Common myeloid progenitor, CD34-positive (primary cell): ENCODE measurements at regions not wholly inside any gene's neighbourhood (a gene's known extent, or its start where the extent isn't known, plus 50 kb on each side); places are given as distances from the start of the nearest gene placed in this dataset.

ENCODE experiments used
- CTCF ChIA-PET: fragments of 350-600 bp; sonication (Branson Sonifier 250); formaldehyde crosslinking; loops from one replicate; lab custom pipeline; 2021; ENCODE audit warnings: antibody characterized with exemption; lab: Charles Lee
- POLR2A ChIA-PET: fragments of 350-600 bp; sonication (Branson Sonifier 250); formaldehyde crosslinking; loops from one replicate; lab custom pipeline; 2021; ENCODE audit warnings: antibody characterized with exemption; lab: Charles Lee
- DNase-seq, 3 donors: peaks; one replicate each; pipeline versions ENCODE4 v3.0.0 to v3.0.0-alpha.2; 2013
- H3K27ac ChIP-seq, 2 experiments: 1 replicate in 1 of 2; 2 replicates in 1 of 2; pipeline ENCODE4 v1.7.0; 2013; ENCODE audit warnings: inconsistent platforms in 2 of 2, low read length in 2 of 2, mild to moderate bottlenecking in 2 of 2, low read depth in 1 of 2, moderate library complexity in 1 of 2; ENCODE audit not compliant: severe bottlenecking in 2 of 2, insufficient read depth in 1 of 2, poor library complexity in 1 of 2
- H3K27me3 ChIP-seq, 5 experiments: replicated peaks in 2 of 5; 1 replicate in 3 of 5; 2 replicates in 2 of 5; pipeline versions ENCODE4 v1.6.1 to v1.7.0; 2013; ENCODE audit warnings: low read length in 4 of 5, mild to moderate bottlenecking in 2 of 5, moderate library complexity in 2 of 5, inconsistent platforms in 1 of 5; ENCODE audit not compliant: insufficient read depth in 5 of 5, control insufficient read depth in 4 of 5
- H3K36me3 ChIP-seq, 4 experiments: 1 replicate in 2 of 4; 2 replicates in 2 of 4; pipeline versions ENCODE4 v1.6.1 to v1.7.0; 2013; ENCODE audit warnings: low read length in 3 of 4, control low read depth in 1 of 4, mild to moderate bottlenecking in 1 of 4; ENCODE audit not compliant: control insufficient read depth in 4 of 4, insufficient read depth in 4 of 4
- H3K4me1 ChIP-seq, 4 experiments: 1 replicate in 3 of 4; 2 replicates in 1 of 4; pipeline versions ENCODE4 v1.6.1 to v1.7.1; 2013; ENCODE audit warnings: low read length in 3 of 4, mild to moderate bottlenecking in 3 of 4, control low read depth in 1 of 4, inconsistent platforms in 1 of 4, moderate library complexity in 1 of 4; ENCODE audit not compliant: control insufficient read depth in 4 of 4, insufficient read depth in 4 of 4; ENCODE audit errors: control extremely low read depth in 1 of 4
- H3K4me3 ChIP-seq, 7 experiments: 1 replicate in 4 of 7; 2 replicates in 3 of 7; pipeline versions ENCODE4 v1.5.1 to v1.7.0; 2013; ENCODE audit warnings: mild to moderate bottlenecking in 7 of 7, low read length in 6 of 7, moderate library complexity in 6 of 7, inconsistent platforms in 2 of 7, low read depth in 2 of 7, control low read depth in 1 of 7; ENCODE audit not compliant: insufficient read depth in 4 of 7, control insufficient read depth in 1 of 7; ENCODE audit errors: extremely low read depth in 1 of 7
- H3K9me3 ChIP-seq, 5 experiments: 1 replicate in 4 of 5; 2 replicates in 1 of 5; pipeline versions ENCODE4 v1.6.1 to v1.7.1; 2013; ENCODE audit warnings: low read length in 4 of 5, mild to moderate bottlenecking in 2 of 5, inconsistent platforms in 1 of 5, low read depth in 1 of 5, moderate library complexity in 1 of 5; ENCODE audit not compliant: control insufficient read depth in 4 of 5, insufficient read depth in 2 of 5; ENCODE audit errors: control extremely low read depth in 1 of 5
- WGBS: methylation state at CpG from one replicate; pipeline ENCODE4 v1.1.5; 2013; ENCODE audit not compliant: insufficient coverage; 5-methylcytosine and 5-hydroxymethylcytosine counted together

- Histone ChIP-seq H3K4me3 (peak overlapping the region in 2 of 7 experiments; percentile 29 to 34), H3K27ac (no peak overlapping the region), H3K36me3 (no peaks in the 10 kb centered on the region), H3K4me1 (peaks cover 7 to 22% (median 11%) of the 10 kb centered on the region in 4 experiments), H3K27me3 (no peaks in the 10 kb centered on the region), H3K9me3 (no peaks in the 10 kb centered on the region)
- ChIA-PET CTCF (interaction anchor here (1.2 kb wide), 1 partner anchor 68 kb away, joined by 3 read pairs; no protein-coding TSS in a partner anchor), POLR2A (interaction anchor here (0.7 kb wide), 1 partner anchor 509 kb away, joined by 5 read pairs; no protein-coding TSS in a partner anchor)
- DNase-seq: peak in 2 of 3 donors; percentile 16 to 25
- 8% methylated on average over 2 of the region's 3 CpGs for WGBS
These were observed 146.6 kb downstream of the TLR5 start for GRCh38 chr1:222996310-222996975.

- DNase-seq: no peak
- Histone ChIP-seq H3K4me1 (peaks cover 7 to 15% (median 11%) of the 10 kb centered on the region in 4 experiments), H3K9me3 (no peaks in the 10 kb centered on the region), H3K36me3 (peaks cover 0 to 25% (median 6%) of the 10 kb centered on the region in 4 experiments), H3K4me3 (no peak overlapping the region), H3K27ac (no peak overlapping the region), H3K27me3 (no peaks in the 10 kb centered on the region)
- ChIA-PET CTCF (no interaction called here), POLR2A (no interaction called here)
These were observed 142.4 kb downstream of the TLR5 start for GRCh38 chr1:223000632-223001031.

- 99% methylated on average over 6 of the region's 9 CpGs for WGBS
- Histone ChIP-seq H3K36me3 (peaks cover 0 to 25% (median 7%) of the 10 kb centered on the region in 4 experiments), H3K27me3 (no peaks in the 10 kb centered on the region), H3K27ac (no peak overlapping the region), H3K9me3 (no peaks in the 10 kb centered on the region), H3K4me1 (peaks cover 0 to 3% (median under 1%) of the 10 kb centered on the region in 4 experiments), H3K4me3 (no peak overlapping the region)
- ChIA-PET CTCF (no interaction called here), POLR2A (interaction anchor here (1.1 kb wide), 1 partner anchor 8 kb away, joined by 3 read pairs; no protein-coding TSS in a partner anchor)
- DNase-seq: no peak
These were observed 141.1 kb downstream of the TLR5 start for GRCh38 chr1:223001653-223002634.

- DNase-seq: no peak
- peaks cover 0 to 25% (median 7%) of the 10 kb centered on the region in 4 experiments for H3K36me3 ChIP-seq
- H3K27ac ChIP-seq: no peak overlapping the region
- ChIA-PET POLR2A (no interaction called here), CTCF (interaction anchor here (1.1 kb wide), 1 partner anchor 29 kb away, joined by 3 read pairs; no protein-coding TSS in a partner anchor)
- WGBS: 94% methylated on average over 9 of the region's 9 CpGs
- no peaks in the 10 kb centered on the region for H3K9me3 ChIP-seq
- no peak overlapping the region for H3K4me3 ChIP-seq
- no peaks in the 10 kb centered on the region for H3K4me1 ChIP-seq
- no peaks in the 10 kb centered on the region for H3K27me3 ChIP-seq
These were observed 139.5 kb downstream of the TLR5 start for GRCh38 chr1:223003549-223003948.

- Histone ChIP-seq H3K27ac (no peak overlapping the region), H3K9me3 (no peaks in the 10 kb centered on the region), H3K4me1 (no peaks in the 10 kb centered on the region), H3K4me3 (no peak overlapping the region), H3K27me3 (no peaks in the 10 kb centered on the region), H3K36me3 (peaks cover 0 to 25% (median 7%) of the 10 kb centered on the region in 4 experiments)
- CTCF ChIA-PET: no interaction called here
- POLR2A ChIA-PET: no interaction called here
- WGBS: 100% methylated on average over 5 of the region's 5 CpGs
- no peak for DNase-seq
These were observed 136.7 kb downstream of the TLR5 start for GRCh38 chr1:223006371-223006770.

- no peaks in the 10 kb centered on the region for H3K4me1 ChIP-seq
- H3K36me3 ChIP-seq: peaks cover 0 to 25% (median 7%) of the 10 kb centered on the region in 4 experiments
- DNase-seq: no peak
- WGBS: 89% methylated on average over 10 of the region's 11 CpGs
- no peak overlapping the region for H3K4me3 ChIP-seq
- no peaks in the 10 kb centered on the region for H3K27me3 ChIP-seq
- CTCF ChIA-PET: no interaction called here
- H3K27ac ChIP-seq: no peak overlapping the region
- H3K9me3 ChIP-seq: no peaks in the 10 kb centered on the region
- POLR2A ChIA-PET: no interaction called here
These were observed 136.0 kb downstream of the TLR5 start for GRCh38 chr1:223006917-223007648.
